ENCODE measurements at regions not wholly inside any gene's neighbourhood (a gene's known extent, or its start where the extent isn't known, plus 50 kb on each side); places are given as distances from the start of the nearest gene placed in this dataset.
"Not testable (repeated sequence)": the region's sequence is repeated elsewhere in the genome, so short reads cannot be mapped to it uniquely, and the experiment has no call there.

- no peak for DNase-seq
Observed at GRCh38 chr11:96447208-96448110, 57.6 kb downstream of the JRKL start.

- DNase-seq = no peak
Observed at GRCh38 chr11:96448225-96448624, 58.4 kb downstream of the JRKL start.

GRCh38 chr11:96456111-96456510 lies 66.3 kb downstream of the JRKL start:
- no peak for DNase-seq

DNA sequence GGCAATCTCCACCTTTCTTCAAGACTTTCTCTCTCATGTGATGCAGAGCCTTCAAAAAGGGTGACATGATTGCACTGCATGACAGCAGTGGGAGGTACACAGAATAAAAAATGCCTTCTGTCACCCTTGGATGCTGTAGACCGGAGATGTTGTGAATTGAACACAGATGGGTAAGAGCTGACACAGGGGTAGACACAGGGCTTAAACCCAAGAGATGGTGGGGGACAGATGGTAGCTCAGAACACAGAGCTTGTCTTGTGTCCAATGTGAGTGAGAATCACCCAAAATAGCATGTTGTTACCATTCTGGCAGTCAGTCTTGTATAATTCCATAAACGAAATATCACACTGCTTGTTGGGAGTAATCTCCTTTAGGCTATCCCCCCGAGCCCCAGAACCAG lies 69.9 kb downstream of the JRKL start:
- no peak for DNase-seq

DNA sequence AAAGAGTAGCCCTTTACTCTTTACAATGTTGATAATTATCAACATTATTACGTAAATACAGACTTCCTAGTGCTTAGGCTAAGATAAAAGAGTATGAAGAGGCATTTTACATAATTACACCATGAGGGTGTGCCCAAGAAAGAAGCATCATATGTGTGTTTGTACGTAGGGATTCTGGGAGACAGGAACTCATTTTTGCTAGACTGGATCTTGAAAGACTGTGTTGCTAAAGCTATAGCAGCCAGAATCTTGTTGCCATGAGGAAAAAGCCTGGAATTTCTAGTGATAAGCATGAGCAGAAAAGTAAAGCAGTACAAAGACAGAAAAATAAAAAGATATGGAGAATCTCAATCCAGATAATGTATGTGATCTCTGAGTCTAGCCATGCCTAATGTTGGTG lies 72.1 kb downstream of the JRKL start:
- DNase-seq = no peak

- DNase-seq = no peak
Observed at GRCh38 chr11:96464700-96465307, 75.0 kb downstream of the JRKL start.

DNA sequence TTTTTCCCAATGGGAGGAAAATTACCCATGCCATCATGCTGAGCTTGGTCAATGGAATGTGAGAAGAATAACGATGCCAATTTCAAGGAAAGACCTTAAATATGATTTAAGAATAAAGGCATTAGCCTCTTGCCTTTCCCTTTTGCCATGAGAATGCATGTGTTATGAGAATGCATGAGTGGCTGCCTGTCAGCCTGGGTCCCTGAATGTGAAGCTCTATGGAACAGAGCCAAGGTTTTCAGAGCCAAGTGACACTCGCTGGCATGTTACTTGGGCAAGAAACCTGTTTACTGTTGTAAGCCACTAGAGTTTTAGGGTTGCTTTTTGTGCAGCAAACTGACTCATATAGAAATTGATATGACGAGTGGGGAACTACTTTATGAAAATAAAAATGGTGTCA lies 75.7 kb downstream of the JRKL start:
- no peak for DNase-seq

DNA sequence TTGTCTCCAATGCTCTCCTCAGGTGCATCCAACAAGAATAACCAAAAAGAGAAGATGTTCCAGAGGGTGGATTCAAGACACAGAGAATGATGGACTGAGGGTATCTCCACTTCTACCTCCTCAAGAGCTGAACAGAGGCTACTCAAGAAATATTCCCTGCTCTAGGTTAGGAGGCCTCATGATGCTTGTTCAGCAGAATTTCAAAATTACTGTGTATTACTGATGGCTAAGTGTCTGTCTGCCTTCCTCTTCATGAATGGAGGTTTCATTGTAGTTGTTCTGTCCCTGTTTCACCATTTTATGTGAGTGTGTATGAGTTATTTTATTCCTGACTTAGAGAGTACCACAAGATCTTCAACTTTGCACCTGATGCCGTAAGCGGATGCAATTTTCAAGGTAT lies 76.8 kb downstream of the JRKL start:
- DNase-seq = no peak

- no peak for DNase-seq
Observed at GRCh38 chr11:96469776-96470175, 80.0 kb downstream of the JRKL start.

DNA sequence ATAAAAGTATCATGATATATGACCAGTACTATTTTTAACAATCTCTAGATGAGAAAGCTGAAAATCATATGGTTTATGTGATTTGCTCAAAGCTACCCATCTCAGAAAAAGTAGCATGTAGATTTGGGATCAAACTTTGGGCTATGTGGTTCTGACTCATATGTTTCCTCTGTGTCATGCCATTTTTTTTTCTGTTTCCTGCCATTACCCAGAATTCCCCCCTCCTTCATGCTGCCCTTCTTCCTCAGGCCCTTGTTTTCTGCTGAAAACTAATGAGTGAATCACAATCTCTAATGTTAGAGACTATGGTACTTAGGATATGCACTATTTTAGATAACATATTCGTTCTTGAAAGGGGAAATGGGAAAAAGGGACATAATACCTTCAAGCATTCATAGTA lies 80.7 kb downstream of the JRKL start:
- no peak for DNase-seq

- no peak for DNase-seq
Observed at GRCh38 chr11:96472085-96472484, 82.3 kb downstream of the JRKL start.

DNA sequence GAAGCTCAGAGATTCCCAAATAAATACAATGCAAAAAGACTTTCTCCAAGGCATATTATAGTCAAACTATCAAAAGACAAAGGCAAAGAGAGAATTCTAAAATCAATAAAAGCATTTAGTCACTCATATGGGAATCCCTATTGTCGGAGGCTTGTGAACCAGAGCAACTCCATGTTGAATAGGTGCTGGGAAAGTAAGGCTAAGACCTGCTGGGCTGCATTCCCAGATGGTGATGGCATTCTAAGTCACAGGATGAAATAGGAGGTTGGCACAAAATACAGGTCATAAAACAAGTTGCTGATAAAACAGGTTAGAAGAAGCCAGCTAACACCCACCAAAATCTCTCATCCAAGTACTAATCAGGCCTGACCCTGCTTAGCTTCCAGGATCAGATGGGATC lies 84.5 kb downstream of the JRKL start:
- DNase-seq = no peak

- no peak for DNase-seq
Observed at GRCh38 chr11:96481204-96481603, 91.4 kb downstream of the JRKL start.

GRCh38 chr11:96481771-96482170 lies 92.0 kb downstream of the JRKL start:
- DNase-seq = no peak

- DNase-seq = no peak
Observed at GRCh38 chr11:96482193-96482592, 92.4 kb downstream of the JRKL start.

DNA sequence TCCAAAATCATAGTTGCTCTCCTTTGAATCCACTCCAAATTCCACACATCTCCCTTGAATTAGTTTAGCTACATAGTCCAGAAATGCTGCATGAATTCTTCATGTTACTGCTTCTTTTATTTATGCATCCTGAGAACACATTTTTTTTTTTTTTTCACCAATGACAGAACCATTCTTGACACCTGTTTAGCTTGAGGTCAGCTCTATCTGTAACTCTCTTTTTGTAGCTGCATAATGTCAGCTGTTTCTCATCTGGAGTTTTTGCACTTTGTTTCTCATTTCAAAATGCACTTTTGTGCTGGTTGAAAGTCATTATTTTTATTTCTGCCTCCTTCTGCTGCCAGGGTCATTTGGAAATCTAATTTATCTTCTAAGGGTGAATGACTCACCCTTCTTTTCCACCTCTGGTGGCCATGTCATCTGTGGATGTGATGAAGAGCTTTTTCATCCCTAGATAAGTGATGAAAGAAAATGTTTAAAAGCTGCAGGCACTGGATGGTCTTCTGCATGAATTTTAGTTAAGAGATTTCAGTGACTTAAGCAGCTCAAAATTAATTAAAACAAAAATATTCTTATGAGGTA lies 93.7 kb downstream of the JRKL start:
- no peak for DNase-seq

DNA sequence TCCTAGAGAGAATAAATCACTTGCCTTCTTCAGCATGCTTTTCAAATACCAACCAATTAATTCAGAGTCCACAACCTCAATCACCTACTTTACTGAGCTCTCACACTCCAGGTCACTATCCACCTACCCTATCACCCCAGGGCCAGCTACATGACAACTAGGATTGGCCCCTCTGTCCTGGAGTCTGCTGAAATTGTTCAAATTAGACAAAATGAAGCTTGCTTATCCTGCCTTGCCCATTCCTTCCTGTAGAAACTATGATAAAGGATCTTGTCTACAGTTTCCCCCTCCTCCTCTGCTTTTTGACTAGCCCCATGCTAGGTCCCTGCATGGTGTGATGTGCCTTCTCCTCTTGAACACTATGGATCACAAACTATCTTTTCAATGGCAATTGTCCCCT lies 94.5 kb downstream of the JRKL start:
- no peak for DNase-seq

DNA sequence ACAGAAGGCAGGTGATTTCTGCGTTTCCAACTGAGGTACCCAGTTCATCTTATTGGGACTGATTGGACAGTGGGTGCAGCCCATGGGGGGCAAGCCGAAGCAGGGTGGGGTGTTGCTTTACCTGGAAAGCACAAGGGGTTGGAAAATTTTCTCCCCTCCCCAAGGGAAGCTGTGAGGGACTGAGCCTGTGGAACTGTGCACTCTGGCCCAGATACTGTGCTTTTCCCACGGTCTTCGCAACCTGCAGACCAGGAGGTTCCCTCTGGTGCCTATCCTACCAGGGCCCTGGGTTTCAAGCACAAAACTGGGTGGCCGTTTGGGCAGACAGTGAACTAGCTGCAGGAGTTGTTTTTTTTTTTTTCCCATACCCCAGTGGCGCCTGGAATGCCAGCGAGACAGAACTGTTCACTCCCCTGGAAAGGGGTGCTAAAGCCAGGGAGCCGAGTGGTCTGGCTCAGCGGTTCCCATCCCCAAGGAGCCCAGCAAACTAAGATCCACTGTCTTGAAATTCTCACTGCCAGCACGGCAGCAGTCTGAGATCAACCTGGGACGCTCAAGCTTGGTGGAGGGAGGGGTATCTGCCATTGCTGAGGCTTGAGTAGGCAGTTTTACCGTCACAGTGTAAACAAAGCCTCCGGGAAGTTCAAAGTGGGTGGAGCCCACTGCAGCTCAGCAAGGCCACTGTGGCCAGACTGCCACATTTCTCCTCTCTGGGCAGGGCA lies 97.2 kb downstream of the JRKL start:
- DNase-seq = no peak

- DNase-seq = not testable (repeated sequence)
Observed at GRCh38 chr11:96488911-96489310, 99.1 kb downstream of the JRKL start.

GRCh38 chr11:96500440-96500839 lies 110.6 kb downstream of the JRKL start:
- DNase-seq = no peak

DNA sequence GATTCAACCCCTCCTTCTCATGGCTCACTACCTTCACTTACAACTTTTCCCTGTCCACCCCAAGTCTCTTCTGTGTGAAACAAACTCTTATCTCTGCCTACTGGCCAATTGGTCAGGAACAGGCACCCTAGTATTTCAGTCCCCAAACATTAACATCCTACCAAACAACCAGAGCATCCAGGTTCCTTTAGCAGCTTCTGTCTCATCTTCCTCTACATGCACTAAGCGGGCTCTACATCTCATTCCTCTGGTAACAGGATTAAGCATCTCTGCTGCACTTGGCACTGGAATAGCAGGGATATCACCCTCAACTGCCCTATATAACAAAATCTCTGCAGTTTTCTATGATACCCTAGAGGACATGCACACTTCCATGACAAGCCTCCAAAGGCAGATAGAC lies 116.2 kb downstream of the JRKL start:
- no peak for DNase-seq

DNA sequence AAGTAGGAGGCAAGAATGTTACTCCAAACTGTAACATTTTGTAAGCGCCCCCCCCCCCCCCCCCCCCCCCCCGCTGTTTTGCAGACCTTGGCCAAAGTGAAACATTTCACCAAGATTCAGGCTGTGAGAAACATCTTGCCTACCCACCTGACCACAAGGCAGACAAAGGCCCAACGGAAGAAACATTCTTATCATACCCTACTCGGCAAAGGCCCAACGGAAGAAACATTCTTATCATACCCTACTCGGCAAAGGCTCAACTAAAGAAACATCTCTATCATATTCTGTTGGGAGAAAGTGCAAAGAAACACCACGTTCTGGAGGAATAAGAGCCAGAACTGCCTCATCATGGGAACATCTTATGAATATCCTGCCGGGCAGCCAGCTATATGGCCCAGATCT lies 117.1 kb downstream of the JRKL start:
- no peak for DNase-seq

- DNase-seq = no peak
Observed at GRCh38 chr11:96508861-96509260, 119.0 kb downstream of the JRKL start.

DNA sequence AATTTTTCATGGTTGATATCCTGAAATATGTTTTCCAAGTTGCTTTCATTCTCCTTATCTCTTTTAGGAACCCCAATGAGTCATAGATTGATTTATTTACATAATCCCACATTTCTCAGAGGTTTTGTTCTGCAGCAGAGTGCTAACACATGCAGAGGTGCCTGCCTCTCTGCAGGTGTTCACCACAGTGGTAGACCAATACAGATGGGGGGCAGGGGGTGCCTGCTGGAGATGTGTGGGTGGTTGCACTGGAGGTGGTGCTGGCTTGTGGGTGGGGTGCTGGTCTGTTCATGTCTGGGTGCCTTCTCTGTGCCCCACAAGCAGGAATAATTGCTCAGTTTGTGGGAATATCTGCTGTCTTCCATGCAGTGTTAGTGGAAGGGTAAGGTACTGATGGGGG lies 131.1 kb downstream of the JRKL start:
- DNase-seq = no peak

All from activated gamma-delta T cell (primary cell).